Activated CD8-positive, alpha-beta memory T cell treated with anti-CD3 and anti-CD28 coated beads for 48 hours (primary cell): ENCODE measurements at regions not wholly inside any gene's neighbourhood (a gene's known extent, or its start where the extent isn't known, plus 50 kb on each side); places are given as distances from the start of the nearest gene placed in this dataset.
A peak's percentile ranks its signal among the peaks of the same experiment; 100 is the strongest.

ENCODE experiments used
- DNase-seq, 3 experiments: peaks; one replicate each; pipeline ENCODE4 v3.0.0-alpha.2; 2020; ENCODE audit warnings: low read depth in 2 of 3, low spot score in 2 of 3

- DNase-seq = no peak
Observed at GRCh38 chr6:26305641-26305969, 59.4 kb upstream of the BTN3A2 start.

DNA sequence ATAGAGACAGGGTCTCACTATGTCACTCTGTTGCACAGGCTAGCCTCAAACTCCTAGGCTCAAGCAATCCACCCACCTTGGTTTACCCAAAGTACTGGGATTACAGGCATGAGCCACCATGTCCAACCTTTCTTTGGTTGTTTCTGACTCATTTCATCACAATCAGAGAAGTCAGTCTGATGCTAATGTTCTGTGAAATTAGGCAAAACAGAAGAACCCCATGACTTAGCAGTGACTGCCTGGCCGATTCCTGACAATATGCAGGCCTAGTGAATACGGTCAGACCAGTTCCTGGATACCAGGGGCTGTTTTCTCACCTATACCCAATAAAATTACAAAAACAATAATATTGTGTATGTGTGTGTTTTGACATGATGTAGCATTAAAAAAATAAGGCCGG is 58.8 kb upstream of the BTN3A2 start:
- no peak for DNase-seq

- no peak for DNase-seq
Observed at GRCh38 chr6:26307850-26308249, 57.1 kb upstream of the BTN3A2 start.

- DNase-seq = no peak
Observed at GRCh38 chr6:26309731-26310142, 55.3 kb upstream of the BTN3A2 start.

DNA sequence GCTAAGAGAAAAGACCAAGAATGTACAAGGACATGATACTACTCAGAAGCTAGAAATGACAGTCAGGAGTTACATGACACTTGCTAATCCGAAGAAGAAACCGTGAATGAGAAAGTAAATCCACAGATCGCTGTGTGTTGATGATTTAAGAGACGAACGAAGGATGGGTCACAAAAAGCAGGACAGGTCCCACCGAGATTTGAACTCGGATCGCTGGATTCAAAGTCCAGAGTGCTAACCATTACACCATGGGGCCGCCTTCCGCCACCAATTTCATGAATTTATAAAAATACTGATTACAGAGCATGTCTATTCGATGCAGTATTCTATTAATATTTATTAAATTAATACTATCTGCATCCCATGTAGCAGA is 54.0 kb upstream of the BTN3A2 start:
- DNase-seq = no peak

DNA sequence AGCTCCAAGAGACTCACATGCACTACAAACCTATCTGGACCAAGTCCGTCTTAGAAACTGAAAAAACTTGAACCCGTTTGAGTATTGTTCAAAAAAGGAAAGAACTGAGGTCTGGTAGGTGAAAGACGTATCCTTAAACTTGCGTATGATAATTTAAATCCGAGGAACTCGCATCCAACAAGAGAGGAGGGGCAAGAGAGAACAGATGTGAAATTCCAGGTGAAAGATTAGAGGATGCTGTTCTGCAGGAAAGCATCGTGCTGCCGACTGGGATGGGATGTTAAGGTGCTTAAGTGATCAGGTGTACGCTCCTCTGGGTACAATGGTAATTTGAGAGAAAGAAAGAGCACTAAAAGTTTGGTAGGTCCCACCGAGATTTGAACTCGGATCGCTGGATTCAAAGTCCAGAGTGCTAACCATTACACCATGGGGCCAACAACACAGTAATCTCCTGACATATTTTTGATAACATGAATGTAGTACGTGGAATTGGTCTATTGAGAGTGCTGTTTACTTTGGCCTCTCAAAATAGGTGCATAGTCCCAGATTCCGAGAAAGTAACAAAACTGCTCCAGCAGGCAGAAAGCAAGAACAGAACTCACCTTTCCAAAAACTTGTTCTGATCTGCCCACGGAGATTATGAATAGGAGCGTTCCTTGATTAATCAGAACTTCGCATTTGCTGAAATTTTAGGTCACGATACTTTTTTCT is 53.5 kb upstream of the BTN3A2 start:
- peak in 1 of 3 experiments; percentile 57 for DNase-seq

DNA sequence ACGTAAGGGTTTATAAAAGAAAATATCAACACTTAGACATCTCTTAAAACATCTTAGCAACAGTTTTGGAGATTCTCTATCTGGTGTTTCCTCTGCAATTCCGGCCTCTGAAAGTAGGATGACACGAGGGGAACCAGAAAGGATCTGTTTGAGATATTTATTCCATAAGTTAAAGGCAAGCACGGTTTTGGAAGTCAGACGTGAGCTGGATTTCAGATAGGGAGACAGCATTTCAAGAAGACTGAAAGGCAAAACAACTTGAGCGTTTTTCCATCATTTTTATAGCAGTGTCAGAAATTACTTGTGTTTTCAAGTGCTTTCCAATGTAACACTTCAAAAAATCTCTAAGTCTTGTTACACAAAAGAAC is 52.9 kb upstream of the BTN3A2 start:
- DNase-seq = no peak

- peak; percentile 66 to 95 (median 87) for DNase-seq
Observed at GRCh38 chr6:26312501-26313397, 52.2 kb upstream of the BTN3A2 start.
